Thoracic aorta (tissue), 2 donors: ENCODE measurements at regions not wholly inside any gene's neighbourhood (a gene's known extent, or its start where the extent isn't known, plus 50 kb on each side); places are given as distances from the start of the nearest gene placed in this dataset.
"Not testable (repeated sequence)": the region's sequence is repeated elsewhere in the genome, so short reads cannot be mapped to it uniquely, and the experiment has no call there.

Source experiments
- ATAC-seq: fragments of 150-250 bp; one replicate; pipeline ENCODE4 v1.8.0; 2017; ENCODE audit warnings: low read depth; ENCODE audit not compliant: insufficient number of reproducible peaks, low FRiP score
- DNase-seq: peaks from one replicate; pipeline ENCODE4 v3.0.0-alpha.2; 2020; ENCODE audit warnings: low spot score
- H3K27ac ChIP-seq, 2 donors: fragments of 200-600 bp; sonication (generic); 1 replicate in 1 of 2; 2 replicates in 1 of 2; pipeline ENCODE4 v1.5.1; 2016; ENCODE audit warnings: mild to moderate bottlenecking in 2 of 2, moderate library complexity in 2 of 2
- H3K27me3 ChIP-seq: fragments of 200-600 bp; sonication (generic); replicated peaks from 2 replicates; pipeline ENCODE4 v1.6.0; 2016; ENCODE audit warnings: mild to moderate bottlenecking; ENCODE audit not compliant: insufficient read depth
- H3K36me3 ChIP-seq: fragments of 200-600 bp; sonication (generic); one replicate; pipeline ENCODE4 v1.5.1; 2016
- H3K4me1 ChIP-seq, 2 donors: fragments of 200-600 bp; sonication (generic); 1 replicate in 1 of 2; 2 replicates in 1 of 2; pipeline versions ENCODE4 v1.5.1 to v1.6.0; 2016; ENCODE audit warnings: low read depth in 2 of 2, mild to moderate bottlenecking in 1 of 2; ENCODE audit not compliant: control insufficient read depth in 1 of 2
- H3K4me3 ChIP-seq: fragments of 200-600 bp; sonication (generic); 2 replicates; pipeline ENCODE4 v1.5.1; 2016; ENCODE audit warnings: mild to moderate bottlenecking
- H3K9me3 ChIP-seq: fragments of 200-600 bp; sonication (generic); 2 replicates; pipeline ENCODE4 v1.5.1; 2016
- CTCF ChIP-seq: fragments of 200-600 bp; sonication (generic); IDR thresholded peaks from one replicate; pipeline ENCODE4 v1.5.1; 2019; ENCODE audit warnings: antibody characterized with exemption

- Histone ChIP-seq H3K4me1 (no peaks in the 10 kb centered on the region), H3K9me3 (no peaks in the 10 kb centered on the region), H3K27ac (no peak overlapping the region), H3K4me3 (no peak overlapping the region), H3K27me3 (no peaks in the 10 kb centered on the region), H3K36me3 (no peaks in the 10 kb centered on the region)
- no peak for DNase-seq
- no peak for TF ChIP-seq CTCF
- ATAC-seq: no peak
Observed at GRCh38 chr4:126906466-126906865, 726.3 kb upstream of the INTU start.

- Histone ChIP-seq H3K36me3 (no peaks in the 10 kb centered on the region), H3K27me3 (no peaks in the 10 kb centered on the region), H3K4me3 (no peak overlapping the region), H3K9me3 (no peaks in the 10 kb centered on the region), H3K4me1 (no peaks in the 10 kb centered on the region), H3K27ac (no peak overlapping the region)
- TF ChIP-seq CTCF: no peak
- no peak for DNase-seq
- no peak for ATAC-seq
Observed at GRCh38 chr4:126907389-126907788, 725.4 kb upstream of the INTU start.

GRCh38 chr4:126916049-126916625 is 716.6 kb upstream of the INTU start:
- no peak for ATAC-seq
- Histone ChIP-seq H3K4me1 (peaks cover 0 to 21% of the 10 kb centered on the region in 2 donors), H3K9me3 (no peaks in the 10 kb centered on the region), H3K36me3 (no peaks in the 10 kb centered on the region), H3K4me3 (peak overlapping the region; percentile 61), H3K27ac (no peak overlapping the region), H3K27me3 (no peaks in the 10 kb centered on the region)
- TF ChIP-seq CTCF: no peak
- DNase-seq: no peak

- Histone ChIP-seq H3K36me3 (no peaks in the 10 kb centered on the region), H3K4me1 (peaks cover 0 to 21% of the 10 kb centered on the region in 2 donors), H3K27me3 (no peaks in the 10 kb centered on the region), H3K4me3 (peak overlapping the region; percentile 61), H3K27ac (no peak overlapping the region), H3K9me3 (no peaks in the 10 kb centered on the region)
- DNase-seq: no peak
- no peak for ATAC-seq
- TF ChIP-seq CTCF: no peak
Observed at GRCh38 chr4:126916626-126917140, 716.1 kb upstream of the INTU start.

GRCh38 chr4:126922328-126922938 is 710.3 kb upstream of the INTU start:
- not testable (repeated sequence) for H3K36me3 ChIP-seq, H3K4me3 ChIP-seq, ATAC-seq, DNase-seq, H3K27me3 ChIP-seq, H3K9me3 ChIP-seq, H3K4me1 ChIP-seq, H3K27ac ChIP-seq
